ENCODE measurements at regions not wholly inside any gene's neighbourhood (a gene's known extent, or its start where the extent isn't known, plus 50 kb on each side); places are given as distances from the start of the nearest gene placed in this dataset.

DNA sequence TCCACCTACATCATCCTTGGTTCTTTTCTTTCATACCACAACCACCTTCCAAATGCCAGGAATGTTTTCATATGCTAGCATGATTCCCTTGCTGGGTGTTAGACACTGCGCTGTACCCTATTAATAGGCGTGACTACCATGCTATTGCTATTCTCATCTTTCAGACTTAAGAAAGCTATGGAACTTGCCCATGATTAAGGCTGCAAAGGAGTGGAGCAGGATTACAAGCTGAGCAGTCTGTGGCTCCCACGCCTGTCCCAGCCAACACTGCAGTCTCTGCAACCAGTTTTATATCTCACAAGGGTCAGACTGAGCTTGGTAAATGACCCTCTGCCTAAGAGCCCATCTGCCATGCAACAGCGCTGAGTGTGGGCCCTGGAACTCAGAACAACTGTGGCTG lies 285.7 kb upstream of the POU3F3 start:
- FAIRE-seq: no peak

DNA sequence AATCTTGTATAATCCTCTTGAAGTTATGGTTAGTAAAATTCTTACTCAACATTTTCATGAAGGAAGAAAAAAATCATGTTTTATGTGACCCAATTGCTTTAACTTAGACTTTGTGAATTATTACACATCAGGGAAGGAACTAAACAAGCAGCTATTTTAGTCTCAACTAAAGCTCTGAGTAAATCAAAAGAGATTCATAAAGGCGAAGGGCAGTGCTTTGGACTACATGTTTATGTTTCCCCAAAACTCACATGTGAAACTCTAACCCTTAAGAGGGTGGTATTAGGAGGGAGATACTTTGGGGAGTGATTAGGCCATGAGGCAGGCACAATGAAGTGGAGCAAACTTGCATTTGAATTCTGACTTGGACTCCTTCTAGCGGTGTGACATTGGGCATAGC lies 283.7 kb upstream of the POU3F3 start:
- no peak for FAIRE-seq

DNA sequence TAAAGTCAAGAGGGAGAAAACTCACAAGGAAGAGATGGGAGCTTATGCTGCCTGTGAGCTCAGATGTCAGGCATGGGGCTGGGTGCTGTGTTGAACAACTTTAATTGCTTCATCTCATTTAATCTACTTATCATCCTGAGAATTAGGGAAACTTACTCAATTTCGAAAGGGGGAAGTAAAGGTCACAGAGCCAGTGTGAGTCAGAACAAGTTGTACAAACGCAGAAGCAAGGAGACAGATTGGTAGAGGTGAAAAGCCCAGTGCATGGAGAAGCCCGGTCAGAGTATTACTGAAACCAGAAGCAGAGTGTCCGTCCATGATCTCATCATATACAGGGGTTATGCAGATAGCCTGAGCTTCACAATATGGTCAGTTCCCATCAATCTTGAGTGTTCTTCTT lies 281.1 kb upstream of the POU3F3 start:
- FAIRE-seq: no peak

DNA sequence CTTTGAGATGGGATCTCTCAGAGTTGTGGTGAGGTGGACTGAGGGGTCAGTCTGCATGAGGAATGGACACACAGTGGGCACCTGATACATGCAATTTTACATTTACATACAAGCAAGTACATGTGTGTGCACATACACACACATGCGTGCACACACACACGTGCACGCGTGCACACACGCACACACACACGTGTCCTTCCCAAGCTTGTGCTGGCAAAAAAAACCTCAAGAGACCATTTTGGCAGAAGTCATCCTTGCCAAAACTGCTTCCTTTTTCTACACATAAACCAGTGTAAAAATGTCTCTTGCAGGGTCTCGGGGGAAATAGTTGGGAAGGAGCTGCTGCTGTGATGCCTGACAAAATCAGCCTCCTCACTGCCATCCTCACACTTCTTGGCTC lies 279.5 kb upstream of the POU3F3 start:
- no peak for FAIRE-seq

DNA sequence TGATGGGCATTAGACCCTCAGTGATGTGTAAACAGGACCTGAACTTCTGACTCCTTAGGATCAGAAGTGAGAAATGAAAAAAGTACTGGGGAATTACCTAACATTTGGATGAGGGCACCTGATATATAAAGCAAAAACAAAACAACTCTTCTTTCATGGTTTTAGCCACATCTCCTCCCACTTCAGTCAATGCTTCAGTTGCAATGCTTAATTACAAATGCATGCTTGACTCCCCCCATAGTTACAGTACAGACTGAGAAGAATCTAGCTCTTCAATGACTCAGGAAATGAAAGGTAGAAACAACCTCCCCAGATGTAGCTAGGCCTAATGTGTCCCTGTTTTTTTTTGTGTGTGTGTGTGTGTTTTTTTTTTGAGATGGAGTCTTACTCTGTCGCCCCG lies 276.8 kb upstream of the POU3F3 start:
- no peak for FAIRE-seq

DNA sequence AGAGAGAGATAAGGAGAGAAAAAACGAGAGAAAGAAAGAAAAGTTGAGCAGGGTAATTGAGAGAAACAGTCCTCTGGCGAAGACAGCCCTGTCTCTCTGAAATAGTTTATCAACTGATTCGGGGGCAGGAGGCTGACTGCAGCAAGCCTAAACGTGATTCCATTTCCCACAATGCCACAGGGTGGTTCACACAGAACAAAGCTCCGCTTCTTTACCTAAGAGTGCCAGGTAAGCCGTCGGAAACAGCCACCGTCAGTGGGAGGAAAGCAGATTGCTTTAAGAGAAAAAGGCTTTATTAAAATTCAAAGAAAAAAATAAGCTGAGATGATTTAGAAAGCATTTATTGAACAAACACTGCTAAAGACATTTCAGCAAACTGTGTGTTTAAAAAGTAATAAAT lies 271.4 kb upstream of the POU3F3 start:
- no peak for FAIRE-seq

DNA sequence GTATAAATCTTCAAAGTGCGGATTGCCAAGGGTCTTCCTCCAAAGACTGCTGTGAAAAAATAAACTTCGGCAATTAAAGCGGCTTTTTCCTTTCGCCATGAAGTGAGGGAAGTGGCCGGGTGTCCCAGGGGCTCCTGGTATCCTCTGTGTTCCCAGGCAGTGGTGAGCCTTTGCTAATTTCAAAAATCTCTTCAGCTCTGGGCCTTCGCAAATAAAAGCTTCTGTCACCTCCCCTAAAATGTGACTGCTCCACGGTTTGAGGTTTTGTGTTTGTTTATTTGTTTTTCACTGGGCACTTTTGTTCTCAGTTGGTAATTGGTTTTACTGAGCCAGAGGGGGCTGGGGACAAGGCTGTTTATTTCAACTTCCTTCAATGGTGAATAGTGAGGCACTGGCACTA lies 270.1 kb upstream of the POU3F3 start:
- FAIRE-seq: no peak

DNA sequence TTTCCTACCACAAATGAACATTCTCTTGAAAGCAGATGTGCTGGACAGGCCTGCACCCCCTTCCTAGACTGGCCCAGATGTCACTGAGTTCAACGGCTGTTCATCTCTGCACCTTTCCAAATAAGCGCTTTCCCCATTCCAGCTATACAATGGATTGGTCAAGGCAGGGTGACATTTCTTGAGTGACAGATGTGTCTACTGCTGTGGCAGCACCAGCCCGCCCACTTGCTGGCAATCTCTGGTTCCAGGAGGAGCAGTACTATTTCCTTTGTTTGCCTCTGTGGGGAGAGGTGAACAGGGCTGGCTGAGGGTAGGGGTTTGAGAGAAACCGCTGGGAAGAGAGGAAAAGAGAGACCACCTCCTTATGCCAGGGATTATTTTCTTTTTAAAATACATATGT lies 269.5 kb upstream of the POU3F3 start:
- no peak for FAIRE-seq

DNA sequence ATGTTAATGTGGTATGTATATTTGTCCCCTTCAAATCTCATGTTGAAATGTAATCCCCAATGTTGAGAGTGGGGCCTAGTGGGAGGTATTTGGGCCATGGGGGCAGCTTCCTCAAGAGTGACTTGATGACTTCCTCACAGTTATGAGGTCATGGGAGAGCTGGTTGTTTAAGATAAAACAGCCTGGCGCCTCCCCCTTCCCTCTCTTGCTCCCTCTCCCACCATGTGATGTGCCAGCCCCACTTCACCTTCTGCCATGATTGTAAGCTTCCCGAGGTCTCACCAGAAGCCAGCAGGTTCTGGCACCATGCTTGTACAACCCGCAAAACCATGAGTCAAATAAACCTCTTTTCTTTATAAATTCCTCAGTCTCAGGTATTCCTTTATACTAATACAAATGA lies 258.3 kb upstream of the POU3F3 start:
- no peak for FAIRE-seq

DNA sequence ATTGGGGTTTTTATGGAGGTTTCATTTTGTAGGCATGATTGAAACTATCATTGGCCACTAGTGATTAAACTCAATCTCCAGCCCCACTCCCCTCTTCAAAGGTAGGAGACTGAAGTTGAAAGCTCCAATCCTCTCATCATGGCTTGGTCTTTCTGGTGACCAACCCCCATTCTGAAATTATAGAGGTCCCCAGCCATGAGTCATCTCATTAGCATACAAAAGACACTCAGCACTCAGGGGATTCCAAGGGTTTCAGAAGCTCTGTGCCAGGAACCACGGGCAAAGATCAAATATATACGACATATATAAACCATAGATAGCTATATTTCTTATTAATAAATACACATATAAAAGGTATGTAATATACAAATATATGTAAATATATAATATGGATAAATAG lies 256.0 kb upstream of the POU3F3 start:
- no peak for FAIRE-seq

DNA sequence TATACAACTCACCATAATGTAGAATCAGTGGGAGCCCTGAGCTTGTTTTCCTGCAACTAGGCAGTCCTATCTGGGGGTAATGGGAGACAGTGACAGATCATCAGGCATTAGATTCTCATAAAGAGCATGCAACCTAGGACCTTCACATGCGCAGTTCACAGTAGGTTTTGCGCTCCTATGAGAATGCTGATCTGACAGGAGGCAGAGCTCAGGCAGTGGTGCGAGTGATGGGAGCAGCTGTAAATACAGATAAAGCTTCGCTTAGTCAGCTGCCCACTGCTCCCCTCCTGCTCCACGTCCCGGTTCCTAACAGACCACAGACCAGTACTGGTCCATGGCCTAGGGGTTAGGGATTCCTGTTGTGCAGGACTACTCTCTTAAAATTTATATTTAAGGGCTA lies 255.3 kb upstream of the POU3F3 start:
- FAIRE-seq: no peak

DNA sequence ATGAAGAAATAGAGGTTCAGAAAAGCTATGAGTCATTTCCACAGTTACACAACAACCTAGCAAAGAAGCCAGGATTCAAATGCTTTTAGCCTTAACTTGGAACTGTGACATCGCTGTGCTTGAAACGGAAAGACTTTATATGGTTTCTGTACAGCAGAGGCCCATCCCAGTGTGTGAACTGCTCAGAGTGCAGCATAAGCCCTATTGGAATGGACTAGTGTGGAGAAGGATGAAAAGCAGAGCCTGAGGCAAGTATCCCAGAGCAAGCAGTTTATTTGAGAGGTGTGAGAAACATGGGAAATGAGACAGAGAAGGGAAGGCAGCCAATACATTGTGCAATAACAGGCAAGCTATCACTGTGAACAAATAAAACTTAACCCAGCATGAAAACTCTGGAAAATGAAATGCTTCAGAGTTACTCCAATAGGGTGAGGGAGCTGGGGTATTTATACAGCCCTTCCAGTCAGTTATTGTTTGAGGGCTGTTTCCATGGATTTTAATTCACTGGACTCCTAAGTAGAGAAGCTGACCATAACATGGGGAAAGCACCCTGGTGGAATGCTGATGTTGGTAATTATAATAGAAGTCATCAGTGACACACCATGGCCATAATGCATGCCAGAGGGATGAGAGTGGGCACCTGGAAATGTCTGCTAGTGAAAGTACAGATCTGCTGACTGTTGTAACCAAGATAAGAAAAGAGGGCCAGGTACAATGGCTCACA lies 254.0 kb upstream of the POU3F3 start:
- no peak for FAIRE-seq

DNA sequence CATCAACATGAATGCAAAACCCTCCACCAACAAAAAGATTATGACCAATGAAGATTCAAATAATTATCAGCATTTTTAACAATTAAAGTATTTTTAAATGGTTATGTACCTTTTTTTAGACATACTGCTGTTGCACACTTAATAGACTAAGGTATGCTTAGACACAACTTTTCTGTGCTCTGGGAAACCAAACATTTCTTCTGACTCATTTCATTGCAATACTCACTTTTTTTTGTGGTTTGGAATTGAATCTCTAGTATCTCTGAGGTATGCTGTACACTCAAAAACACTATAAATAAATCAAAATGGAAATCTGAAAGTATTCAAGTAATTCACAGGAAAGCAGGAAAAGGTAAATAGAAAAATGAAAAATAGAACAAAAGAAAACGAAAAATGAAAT lies 247.9 kb upstream of the POU3F3 start:
- FAIRE-seq: no peak

DNA sequence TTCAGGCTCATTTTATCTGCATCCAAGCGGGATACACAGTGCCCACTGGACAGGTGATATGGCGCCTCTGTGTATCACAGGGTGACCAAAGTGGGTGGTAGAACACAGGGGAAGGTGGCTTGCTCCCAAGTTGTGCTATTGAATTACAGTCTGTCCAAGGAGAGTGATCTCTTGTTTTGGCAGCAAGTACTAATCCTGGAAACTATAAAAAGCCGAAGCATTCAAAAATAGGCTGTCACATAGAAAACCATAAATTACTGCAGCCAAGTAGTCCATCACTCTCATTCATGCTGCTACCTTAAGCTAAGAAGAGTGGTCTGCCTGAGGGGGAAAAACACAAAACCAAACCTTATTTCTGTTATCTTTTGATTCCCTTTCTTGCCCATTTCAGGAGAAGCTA lies 237.1 kb upstream of the POU3F3 start:
- no peak for FAIRE-seq

DNA sequence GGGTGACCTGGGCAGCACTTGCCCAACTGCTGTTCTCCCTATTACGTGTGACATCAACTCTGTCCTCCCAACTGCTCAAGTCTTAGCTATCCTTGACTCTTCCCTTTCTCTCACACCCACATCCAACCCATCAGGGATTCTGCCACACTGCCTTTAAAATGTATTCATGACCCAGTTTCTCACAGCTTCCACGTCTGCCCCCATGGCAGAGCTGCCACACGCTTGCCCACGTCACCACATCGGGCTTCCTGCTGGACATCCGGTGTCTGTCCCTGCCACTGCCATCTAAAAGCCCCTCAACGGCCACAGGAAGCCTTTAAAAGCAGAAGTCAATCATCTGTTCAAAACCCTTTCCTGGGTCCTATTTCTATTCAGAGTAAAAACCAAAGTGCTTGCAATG lies 233.1 kb upstream of the POU3F3 start:
- FAIRE-seq: no peak

DNA sequence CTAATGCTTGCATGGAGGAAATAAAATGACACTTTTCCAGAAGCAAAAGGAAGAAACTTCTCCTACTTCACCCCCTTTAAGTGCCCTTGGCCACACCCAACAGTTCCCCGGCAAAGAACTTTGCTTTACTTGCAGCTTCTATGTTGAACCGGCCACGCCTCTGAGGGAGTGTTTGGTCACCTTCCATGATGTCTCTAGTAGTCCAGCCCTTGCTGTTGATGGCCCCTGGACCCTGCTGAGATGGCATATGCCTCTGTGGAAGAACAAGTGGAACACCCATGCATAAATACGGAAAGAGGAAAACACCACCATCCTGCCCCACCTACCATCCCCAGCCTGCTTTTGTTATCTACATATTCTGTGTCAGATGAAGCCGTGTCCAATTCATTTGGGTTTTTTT lies 218.3 kb upstream of the POU3F3 start:
- FAIRE-seq: no peak

DNA sequence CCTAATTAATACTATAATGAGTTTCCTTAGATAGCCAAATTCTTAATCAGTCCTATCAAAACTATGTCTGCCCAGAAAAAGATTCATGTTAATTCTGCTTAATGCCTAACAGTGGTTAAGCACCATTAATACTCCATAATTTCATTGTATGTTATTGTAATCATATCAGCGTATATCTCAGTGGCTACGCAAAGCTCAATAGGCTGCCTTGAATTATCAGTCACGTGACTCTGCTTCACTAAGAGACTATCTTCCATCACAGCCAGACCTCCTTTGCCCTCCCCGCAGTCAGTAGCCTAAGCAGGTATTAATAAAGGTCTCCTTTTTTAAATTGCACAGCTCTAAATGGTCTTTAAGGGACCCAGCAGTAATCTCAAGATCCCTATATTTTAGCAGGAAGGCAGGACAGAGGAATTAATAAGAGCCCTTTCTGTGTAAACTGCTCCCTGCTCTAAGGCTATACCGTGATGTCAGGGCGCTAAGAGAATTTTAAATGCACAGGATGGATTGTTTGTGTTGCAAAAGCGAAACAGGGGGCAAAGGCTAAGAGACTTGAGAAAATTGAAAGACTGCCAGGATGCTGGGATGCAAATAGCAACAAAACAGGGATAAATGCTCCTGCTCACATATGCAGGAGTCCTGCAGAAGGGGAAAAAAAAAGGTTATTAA lies 215.6 kb upstream of the POU3F3 start:
- FAIRE-seq: no peak

DNA sequence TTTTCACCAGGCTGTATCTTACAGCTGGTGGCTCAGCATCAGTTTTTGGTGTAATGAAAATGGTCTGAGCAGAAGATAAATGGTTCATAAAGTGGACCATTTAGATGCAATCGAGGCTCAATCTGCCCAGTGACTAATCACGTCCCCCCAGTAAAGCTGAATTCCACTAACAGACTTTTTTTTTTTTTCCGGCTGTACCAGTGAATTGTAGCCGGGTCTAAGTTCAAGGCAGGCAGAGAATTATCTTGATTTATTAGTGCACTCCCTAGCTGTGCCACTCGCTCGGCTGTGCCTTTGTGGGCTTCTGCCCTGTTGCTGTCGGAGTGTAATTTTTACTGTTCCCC lies 215.1 kb upstream of the POU3F3 start:
- no peak for FAIRE-seq

DNA sequence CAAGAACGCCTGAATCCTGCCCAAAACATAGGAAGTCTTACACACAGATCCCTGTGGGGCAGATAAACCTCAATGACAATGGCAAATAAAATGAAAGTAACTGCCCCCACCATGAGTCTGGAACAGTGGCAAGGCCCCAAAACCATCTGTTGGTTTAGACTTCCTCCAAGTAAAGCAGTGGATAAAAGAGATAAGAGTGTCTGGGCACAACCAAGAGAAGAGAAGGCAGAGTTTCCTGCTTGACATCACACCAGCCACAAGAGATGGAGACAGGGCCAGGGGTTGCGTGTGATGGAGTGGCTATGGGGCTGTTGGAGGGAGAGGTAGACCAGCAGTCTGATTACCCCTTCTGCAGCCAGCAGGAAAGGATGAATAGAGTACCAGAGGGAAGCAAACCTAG lies 212.1 kb upstream of the POU3F3 start:
- no peak for FAIRE-seq

DNA sequence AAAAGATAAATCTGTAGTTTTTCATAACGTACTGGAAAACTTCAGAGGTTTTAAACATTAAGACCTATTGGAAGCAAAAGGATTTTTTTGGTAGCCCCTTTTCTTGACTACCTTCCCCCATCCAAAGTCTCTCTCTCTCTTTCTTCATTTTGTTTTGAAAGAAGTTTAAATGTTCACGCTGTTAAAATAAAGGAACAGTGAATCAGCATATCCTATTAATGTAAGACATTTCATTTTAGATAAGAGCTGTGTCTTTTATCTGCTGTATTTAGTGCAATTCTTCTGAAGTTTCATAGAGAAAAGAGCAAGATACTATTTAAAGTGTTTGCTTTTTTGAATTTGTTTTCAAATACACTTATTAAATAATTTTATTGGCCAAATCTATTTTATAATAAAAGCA lies 205.5 kb upstream of the POU3F3 start:
- no peak for FAIRE-seq

DNA sequence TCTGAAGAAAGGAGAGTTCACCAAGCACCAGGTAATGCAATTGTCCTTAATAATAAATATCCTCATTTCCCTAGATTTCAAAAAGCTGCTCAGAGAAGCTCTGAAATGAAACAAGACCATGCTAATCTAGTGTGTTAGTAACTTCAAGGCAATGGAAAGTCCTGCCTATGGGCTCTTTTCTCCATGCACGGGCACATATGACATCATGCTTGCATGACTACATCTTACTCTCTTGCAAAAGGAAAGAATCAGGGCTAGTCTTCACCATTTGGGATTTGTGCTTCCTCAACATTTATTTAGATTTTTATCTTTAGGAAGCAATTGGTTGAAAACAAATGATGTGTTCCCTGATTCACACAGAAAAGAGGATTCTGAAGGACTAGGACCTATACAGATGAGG lies 204.0 kb upstream of the POU3F3 start:
- FAIRE-seq: no peak

DNA sequence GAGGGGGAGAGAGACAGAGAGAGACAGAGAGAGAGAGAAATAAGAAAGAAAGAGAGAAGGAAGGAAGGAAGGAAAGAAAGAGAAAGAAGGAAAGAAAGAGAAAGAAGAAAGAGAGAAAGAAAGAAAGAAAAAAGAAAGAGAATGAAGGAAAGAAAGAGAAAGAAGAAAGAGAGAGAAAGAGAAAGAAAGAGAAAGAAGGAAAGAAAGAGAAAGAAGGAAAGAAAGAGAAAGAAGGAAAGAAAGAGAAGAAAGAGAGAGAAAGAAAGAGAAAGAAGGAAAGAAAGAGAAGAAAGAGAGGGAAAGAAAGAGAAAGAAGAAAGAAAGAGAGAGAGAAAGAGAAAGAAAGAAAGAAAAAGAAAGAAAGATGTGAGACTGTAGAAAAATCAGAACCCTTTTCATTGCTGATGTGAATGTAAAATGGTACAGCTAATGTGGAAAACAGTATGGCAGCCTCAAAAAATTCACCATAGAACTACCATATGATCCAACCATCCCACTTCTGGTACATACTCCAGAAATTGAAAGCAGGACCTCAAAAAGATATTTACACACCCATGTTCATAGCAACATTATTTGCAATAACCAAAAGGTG lies 203.4 kb upstream of the POU3F3 start:
- no peak for FAIRE-seq

DNA sequence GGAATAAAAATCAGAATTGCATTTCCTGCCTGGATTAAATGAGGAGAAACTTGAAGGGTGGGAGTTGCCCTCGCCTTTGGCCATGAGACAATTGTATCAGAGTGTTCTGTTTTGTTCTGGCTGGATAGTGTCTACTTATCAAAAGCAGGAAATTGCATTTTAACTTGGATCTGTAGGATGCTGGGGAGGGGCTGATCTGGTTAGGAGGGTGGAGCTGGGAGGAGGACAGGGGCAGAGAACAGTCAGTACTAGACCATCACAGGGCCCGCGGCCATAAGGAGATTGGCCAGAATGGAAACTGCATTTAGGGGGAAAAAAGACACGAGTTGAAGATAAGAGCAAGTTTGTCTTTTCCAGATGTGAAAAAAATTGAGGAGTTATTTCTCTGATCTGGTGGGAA lies 199.1 kb upstream of the POU3F3 start:
- no peak for FAIRE-seq

DNA sequence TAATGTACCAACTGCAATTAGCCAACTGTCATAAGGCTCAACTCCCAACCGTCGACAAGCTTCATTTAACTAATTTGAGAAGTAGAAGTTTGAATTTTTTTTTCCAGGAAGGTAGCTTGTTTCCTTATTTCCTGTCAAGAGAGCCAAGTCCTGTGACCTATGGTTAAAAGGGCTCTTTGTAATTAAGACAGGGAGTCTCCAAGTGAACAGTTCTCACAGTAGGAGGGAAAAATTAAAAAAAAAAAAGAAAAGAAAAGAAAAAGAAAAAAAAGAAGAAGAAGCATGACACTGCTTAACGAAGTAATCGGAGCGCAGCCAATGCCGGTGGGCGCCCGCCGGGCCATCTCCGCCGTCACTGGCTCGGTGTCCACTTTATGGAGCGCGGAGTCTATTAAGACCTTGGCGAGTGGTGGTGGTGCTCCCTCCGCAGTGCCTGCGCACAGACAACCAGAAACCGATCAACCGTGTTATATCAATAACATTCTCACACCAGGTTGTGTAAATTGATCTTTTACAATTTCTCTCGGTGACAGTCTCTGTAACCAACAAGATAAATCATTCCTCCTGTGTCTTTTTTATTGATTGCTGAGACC lies 197.2 kb upstream of the POU3F3 start:
- FAIRE-seq: no peak
